ENCODE measurements at regions not wholly inside any gene's neighbourhood (a gene's known extent, or its start where the extent isn't known, plus 50 kb on each side); places are given as distances from the start of the nearest gene placed in this dataset.
A peak's percentile ranks its signal among the peaks of the same experiment; 100 is the strongest.

DNA sequence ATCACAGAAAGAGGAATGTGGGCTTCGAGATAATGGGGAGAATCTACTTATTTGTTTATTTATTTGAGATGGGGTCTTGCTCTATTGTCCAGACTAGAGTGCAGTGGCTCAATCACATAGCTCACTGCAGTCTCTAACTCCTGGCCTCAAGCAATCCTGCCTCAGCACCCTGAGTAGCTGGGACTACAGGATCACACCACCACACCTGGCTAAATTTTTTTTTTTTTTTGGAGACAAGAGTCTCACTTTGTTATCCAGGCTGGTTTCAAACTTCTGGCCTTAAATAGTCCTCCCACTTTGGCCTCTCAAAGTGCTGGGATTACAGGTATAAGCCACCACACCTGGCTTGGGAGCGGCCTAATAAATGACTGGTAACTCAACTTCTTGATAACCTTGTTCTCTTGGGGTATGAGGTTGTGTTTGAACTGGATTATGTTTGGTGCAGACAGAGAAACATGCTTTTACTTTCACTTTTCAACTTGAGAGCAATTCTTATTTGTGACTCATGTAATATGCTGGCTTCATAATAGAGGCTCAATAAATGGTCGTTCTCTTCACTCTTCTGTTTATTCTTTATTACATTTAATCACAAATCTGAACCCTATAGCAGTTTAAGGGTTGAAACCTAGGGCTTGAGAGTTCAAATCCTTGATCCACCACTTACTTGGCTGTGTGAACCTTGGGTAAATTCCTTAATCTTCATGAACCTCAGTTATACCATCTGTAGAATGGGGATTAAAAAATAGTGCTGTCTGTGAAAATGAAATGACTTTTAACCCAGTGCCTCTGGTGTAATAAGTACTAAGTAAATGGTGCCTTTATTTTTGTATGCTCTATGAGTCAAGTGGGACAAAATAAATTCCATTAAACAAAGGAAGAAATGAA is 129.1 kb upstream of the HS3ST2 start:
- Histone ChIP-seq H3K27me3 (ENCODE audit: control insufficient read depth in 5 of 5, insufficient read depth in 4 of 5, low read length in 5 of 5) (no peaks in the 10 kb centered on the region), H3K4me3 (ENCODE audit: low read depth in 1 of 5, low read length in 5 of 5) (no peak overlapping the region), H3K36me3 (ENCODE audit: control insufficient read depth in 5 of 5, insufficient read depth in 5 of 5, low read length in 5 of 5) (no peaks in the 10 kb centered on the region), H3K9me3 (ENCODE audit: control insufficient read depth in 5 of 5, low read length in 5 of 5) (peaks cover 0 to 10% (median 8%) of the 10 kb centered on the region in 5 donors), H3K27ac (ENCODE audit: low read depth, low read length) (peak overlapping the region; percentile 5), H3K9ac (ENCODE audit: low read length in 5 of 5) (no peak overlapping the region), H3K4me1 (ENCODE audit: control insufficient read depth in 5 of 5, insufficient read depth in 5 of 5, low read length in 5 of 5) (peaks cover 2 to 32% (median 19%) of the 10 kb centered on the region in 5 donors)

DNA sequence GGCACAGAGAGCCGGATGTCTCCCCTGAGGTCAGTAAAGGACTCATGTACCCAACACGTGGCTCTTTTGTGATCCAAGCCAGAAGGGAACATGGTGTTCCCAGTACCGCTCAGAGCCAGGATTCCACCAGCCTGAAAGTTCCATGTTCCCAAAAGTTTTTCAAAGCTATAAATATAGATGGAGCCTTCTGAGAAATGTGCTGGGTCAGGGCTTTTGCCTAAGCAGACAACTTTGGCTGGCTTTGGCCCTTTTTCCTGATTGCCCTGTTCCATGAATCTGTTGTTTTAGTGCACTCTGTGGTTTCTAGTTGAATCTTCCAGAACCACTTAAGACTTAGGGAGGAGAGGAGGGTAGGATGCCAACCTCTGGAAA is 128.5 kb upstream of the HS3ST2 start:
- Histone ChIP-seq H3K9ac (ENCODE audit: low read length in 5 of 5) (no peak overlapping the region), H3K4me1 (ENCODE audit: control insufficient read depth in 5 of 5, insufficient read depth in 5 of 5, low read length in 5 of 5) (peaks cover 2 to 32% (median 19%) of the 10 kb centered on the region in 5 donors), H3K36me3 (ENCODE audit: control insufficient read depth in 5 of 5, insufficient read depth in 5 of 5, low read length in 5 of 5) (no peaks in the 10 kb centered on the region), H3K27ac (ENCODE audit: low read depth, low read length) (peak overlapping the region; percentile 1), H3K27me3 (ENCODE audit: control insufficient read depth in 5 of 5, insufficient read depth in 4 of 5, low read length in 5 of 5) (no peaks in the 10 kb centered on the region), H3K4me3 (ENCODE audit: low read depth in 1 of 5, low read length in 5 of 5) (no peak overlapping the region), H3K9me3 (ENCODE audit: control insufficient read depth in 5 of 5, low read length in 5 of 5) (peaks cover 3 to 10% (median 8%) of the 10 kb centered on the region in 5 donors)

DNA sequence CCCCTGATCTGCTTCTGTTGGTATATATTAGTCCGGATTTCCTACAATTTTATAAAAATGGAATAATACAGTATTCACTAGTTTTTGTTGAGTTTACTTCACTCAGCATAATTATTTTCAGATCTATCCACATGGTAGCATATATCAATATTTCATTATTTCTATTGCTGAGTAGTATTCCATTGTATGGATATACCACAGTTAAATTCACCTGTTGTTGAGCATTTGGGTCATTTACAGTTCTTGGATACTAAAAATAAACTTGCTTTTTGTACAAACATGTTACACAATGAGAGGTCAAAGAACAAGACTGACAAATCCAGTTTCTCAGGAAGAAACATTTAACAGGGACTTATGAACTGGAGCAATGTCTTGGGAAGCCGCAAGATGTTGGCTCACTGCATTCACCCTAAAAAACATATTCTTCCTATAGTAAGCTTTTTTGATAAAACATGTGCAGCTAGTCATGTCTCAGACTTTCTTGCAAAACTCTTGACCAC is 126.9 kb upstream of the HS3ST2 start:
- H3K27ac ChIP-seq (ENCODE audit: low read depth, low read length), result no peak overlapping the region
- H3K9ac ChIP-seq (ENCODE audit: low read length in 5 of 5), result no peak overlapping the region
- no peaks in the 10 kb centered on the region for H3K36me3 ChIP-seq (ENCODE audit: control insufficient read depth in 5 of 5, insufficient read depth in 5 of 5, low read length in 5 of 5)
- H3K9me3 ChIP-seq (ENCODE audit: control insufficient read depth in 5 of 5, low read length in 5 of 5), result peaks cover 3 to 10% (median 8%) of the 10 kb centered on the region in 5 donors
- H3K4me3 ChIP-seq (ENCODE audit: low read depth in 1 of 5, low read length in 5 of 5), result no peak overlapping the region
- peaks cover 2 to 29% (median 19%) of the 10 kb centered on the region in 5 donors for H3K4me1 ChIP-seq (ENCODE audit: control insufficient read depth in 5 of 5, insufficient read depth in 5 of 5, low read length in 5 of 5)
- no peaks in the 10 kb centered on the region for H3K27me3 ChIP-seq (ENCODE audit: control insufficient read depth in 5 of 5, insufficient read depth in 4 of 5, low read length in 5 of 5)

DNA sequence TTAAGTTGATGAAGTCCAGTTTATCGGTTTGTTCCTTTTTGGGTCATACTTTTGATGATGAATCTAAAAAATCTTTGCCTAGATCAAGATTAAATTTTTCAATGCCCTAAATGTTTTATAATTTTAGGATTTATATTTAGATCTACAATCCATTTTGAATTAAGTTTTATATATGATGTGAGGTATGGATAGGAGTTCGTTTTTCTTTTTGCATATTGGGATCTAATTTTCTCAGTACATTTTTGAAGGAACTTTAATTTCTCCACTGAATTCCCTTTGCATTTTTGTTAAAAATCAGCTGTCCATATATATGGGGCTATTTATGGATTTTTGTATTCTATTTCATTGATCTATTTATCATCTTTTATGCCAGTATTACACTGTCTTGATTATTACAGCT is 125.5 kb upstream of the HS3ST2 start:
- Histone ChIP-seq H3K36me3 (ENCODE audit: control insufficient read depth in 5 of 5, insufficient read depth in 5 of 5, low read length in 5 of 5) (no peaks in the 10 kb centered on the region), H3K27ac (ENCODE audit: low read depth, low read length) (no peak overlapping the region), H3K4me1 (ENCODE audit: control insufficient read depth in 5 of 5, insufficient read depth in 5 of 5, low read length in 5 of 5) (peaks cover 2 to 29% (median 19%) of the 10 kb centered on the region in 5 donors), H3K27me3 (ENCODE audit: control insufficient read depth in 5 of 5, insufficient read depth in 4 of 5, low read length in 5 of 5) (no peaks in the 10 kb centered on the region), H3K4me3 (ENCODE audit: low read depth in 1 of 5, low read length in 5 of 5) (no peak overlapping the region), H3K9ac (ENCODE audit: low read length in 5 of 5) (no peak overlapping the region), H3K9me3 (ENCODE audit: control insufficient read depth in 5 of 5, low read length in 5 of 5) (peaks cover 3 to 10% (median 8%) of the 10 kb centered on the region in 5 donors)

DNA sequence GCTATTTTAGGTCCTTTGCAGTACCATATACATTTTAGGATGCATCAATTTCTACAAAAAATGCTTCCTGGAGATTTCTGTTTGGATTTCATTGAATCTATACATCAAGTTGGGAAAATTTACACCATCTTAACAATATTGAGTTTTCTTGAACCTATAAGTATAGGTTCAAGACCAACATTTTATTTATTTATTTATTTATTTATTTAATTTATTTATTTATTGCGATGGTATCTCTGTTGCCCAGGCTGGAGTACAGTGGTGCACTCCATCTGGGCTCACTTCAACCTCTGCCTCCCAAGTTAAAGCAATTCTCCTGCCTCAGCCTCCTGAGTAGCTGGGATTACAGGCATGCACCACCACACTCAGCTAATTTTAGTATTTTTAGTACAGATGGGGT is 125.0 kb upstream of the HS3ST2 start:
- no peak overlapping the region for H3K9ac ChIP-seq (ENCODE audit: low read length in 5 of 5)
- H3K4me1 ChIP-seq (ENCODE audit: control insufficient read depth in 5 of 5, insufficient read depth in 5 of 5, low read length in 5 of 5), result peaks cover 2 to 24% (median 19%) of the 10 kb centered on the region in 5 donors
- no peaks in the 10 kb centered on the region for H3K27me3 ChIP-seq (ENCODE audit: control insufficient read depth in 5 of 5, insufficient read depth in 4 of 5, low read length in 5 of 5)
- no peak overlapping the region for H3K27ac ChIP-seq (ENCODE audit: low read depth, low read length)
- no peak overlapping the region for H3K4me3 ChIP-seq (ENCODE audit: low read depth in 1 of 5, low read length in 5 of 5)
- H3K36me3 ChIP-seq (ENCODE audit: control insufficient read depth in 5 of 5, insufficient read depth in 5 of 5, low read length in 5 of 5), result no peaks in the 10 kb centered on the region
- H3K9me3 ChIP-seq (ENCODE audit: control insufficient read depth in 5 of 5, low read length in 5 of 5), result peaks cover 3 to 10% (median 8%) of the 10 kb centered on the region in 5 donors

DNA sequence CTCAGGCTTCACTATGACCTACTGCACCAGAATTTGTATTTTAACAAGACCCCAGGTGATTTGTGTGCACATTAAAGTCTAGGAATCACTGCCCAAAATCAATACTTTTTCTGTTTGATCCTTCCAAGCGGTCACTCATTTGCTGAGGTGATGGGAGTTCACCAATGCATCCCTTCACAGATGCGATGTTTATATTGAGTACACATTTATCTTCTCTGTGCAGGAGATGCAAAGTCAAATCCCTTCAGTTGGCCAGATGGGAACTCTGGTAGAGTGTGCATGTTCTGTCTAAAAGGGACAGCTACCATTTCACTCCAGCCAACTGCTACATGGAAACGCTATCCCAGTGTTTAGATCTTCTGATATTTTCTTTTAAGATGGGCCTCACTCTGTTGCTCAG is 122.6 kb upstream of the HS3ST2 start:
- H3K4me1 ChIP-seq (ENCODE audit: control insufficient read depth in 5 of 5, insufficient read depth in 5 of 5, low read length in 5 of 5), result peaks cover 0 to 7% (median 7%) of the 10 kb centered on the region in 5 donors
- H3K36me3 ChIP-seq (ENCODE audit: control insufficient read depth in 5 of 5, insufficient read depth in 5 of 5, low read length in 5 of 5), result no peaks in the 10 kb centered on the region
- no peak overlapping the region for H3K27ac ChIP-seq (ENCODE audit: low read depth, low read length)
- H3K27me3 ChIP-seq (ENCODE audit: control insufficient read depth in 5 of 5, insufficient read depth in 4 of 5, low read length in 5 of 5), result peaks cover 0 to 3% (median 0%) of the 10 kb centered on the region in 5 donors
- H3K4me3 ChIP-seq (ENCODE audit: low read depth in 1 of 5, low read length in 5 of 5), result no peak overlapping the region
- H3K9ac ChIP-seq (ENCODE audit: low read length in 5 of 5), result no peak overlapping the region
- H3K9me3 ChIP-seq (ENCODE audit: control insufficient read depth in 5 of 5, low read length in 5 of 5), result peaks cover 3 to 10% (median 8%) of the 10 kb centered on the region in 5 donors

DNA sequence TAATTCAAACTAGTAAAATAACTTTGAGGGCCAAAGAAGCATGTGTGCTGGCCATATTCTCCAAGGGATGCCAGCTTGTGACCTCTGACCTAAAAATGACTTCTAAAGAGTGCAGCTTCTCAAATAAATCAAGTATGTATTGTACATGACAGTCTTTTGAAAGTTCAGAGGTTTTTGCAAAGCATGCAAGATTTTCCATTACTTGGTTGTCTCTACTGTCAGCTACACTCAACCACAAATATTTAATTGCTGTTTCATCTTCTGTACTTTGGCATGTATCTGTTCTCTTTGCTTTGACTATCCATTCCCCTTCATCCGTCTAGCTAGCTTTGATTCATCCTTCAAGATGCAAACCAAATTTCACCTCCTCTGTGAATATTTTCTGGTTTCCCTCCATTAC is 121.9 kb upstream of the HS3ST2 start:
- no peak overlapping the region for H3K9ac ChIP-seq (ENCODE audit: low read length in 5 of 5)
- peaks cover 0 to 7% (median 7%) of the 10 kb centered on the region in 5 donors for H3K4me1 ChIP-seq (ENCODE audit: control insufficient read depth in 5 of 5, insufficient read depth in 5 of 5, low read length in 5 of 5)
- H3K27ac ChIP-seq (ENCODE audit: low read depth, low read length), result no peak overlapping the region
- H3K36me3 ChIP-seq (ENCODE audit: control insufficient read depth in 5 of 5, insufficient read depth in 5 of 5, low read length in 5 of 5), result no peaks in the 10 kb centered on the region
- peaks cover 0 to 3% (median 0%) of the 10 kb centered on the region in 5 donors for H3K27me3 ChIP-seq (ENCODE audit: control insufficient read depth in 5 of 5, insufficient read depth in 4 of 5, low read length in 5 of 5)
- H3K4me3 ChIP-seq (ENCODE audit: low read depth in 1 of 5, low read length in 5 of 5), result no peak overlapping the region
- peaks cover 3 to 8% (median 5%) of the 10 kb centered on the region in 5 donors for H3K9me3 ChIP-seq (ENCODE audit: control insufficient read depth in 5 of 5, low read length in 5 of 5)

DNA sequence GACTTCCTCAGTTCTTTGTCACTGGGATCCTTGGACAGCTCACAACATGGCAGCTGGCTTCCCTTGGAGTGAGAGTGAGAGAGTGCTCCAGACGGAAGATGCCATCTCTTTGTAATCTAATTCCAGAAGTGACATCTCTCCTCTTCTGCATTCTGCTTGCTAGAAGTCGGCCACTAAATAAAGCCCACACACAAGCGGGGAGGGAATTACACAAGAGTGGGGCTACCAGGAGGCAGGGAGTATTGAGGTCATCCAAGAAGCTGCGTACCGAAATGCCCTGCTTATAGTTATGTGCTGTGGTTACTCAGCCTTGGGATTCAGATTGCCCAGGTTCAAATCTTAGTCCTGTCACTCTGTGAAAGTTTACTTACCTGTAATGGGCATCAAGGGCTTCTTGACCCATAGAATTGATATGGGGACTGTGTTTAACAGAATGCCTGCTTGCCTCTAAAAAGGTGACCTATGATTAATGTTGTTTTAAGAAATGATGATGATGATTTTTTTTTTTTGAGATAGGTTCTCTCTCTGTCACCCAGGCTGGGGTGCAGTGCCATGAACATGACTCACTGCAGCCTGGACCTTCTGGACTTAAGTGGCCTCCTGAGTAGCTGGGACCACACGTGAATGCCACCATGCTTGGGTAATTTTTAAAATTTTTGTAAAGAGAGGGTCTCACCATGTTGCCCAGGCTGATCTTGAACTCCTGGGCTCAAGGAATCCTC is 120.9 kb upstream of the HS3ST2 start:
- H3K4me3 ChIP-seq (ENCODE audit: low read depth in 1 of 5, low read length in 5 of 5), result no peak overlapping the region
- peaks cover 0 to 3% (median 0%) of the 10 kb centered on the region in 5 donors for H3K27me3 ChIP-seq (ENCODE audit: control insufficient read depth in 5 of 5, insufficient read depth in 4 of 5, low read length in 5 of 5)
- H3K27ac ChIP-seq (ENCODE audit: low read depth, low read length), result no peak overlapping the region
- no peaks in the 10 kb centered on the region for H3K36me3 ChIP-seq (ENCODE audit: control insufficient read depth in 5 of 5, insufficient read depth in 5 of 5, low read length in 5 of 5)
- peaks cover 0 to 3% (median 0%) of the 10 kb centered on the region in 5 donors for H3K9me3 ChIP-seq (ENCODE audit: control insufficient read depth in 5 of 5, low read length in 5 of 5)
- peaks cover 0 to 7% (median 7%) of the 10 kb centered on the region in 5 donors for H3K4me1 ChIP-seq (ENCODE audit: control insufficient read depth in 5 of 5, insufficient read depth in 5 of 5, low read length in 5 of 5)
- no peak overlapping the region for H3K9ac ChIP-seq (ENCODE audit: low read length in 5 of 5)

DNA sequence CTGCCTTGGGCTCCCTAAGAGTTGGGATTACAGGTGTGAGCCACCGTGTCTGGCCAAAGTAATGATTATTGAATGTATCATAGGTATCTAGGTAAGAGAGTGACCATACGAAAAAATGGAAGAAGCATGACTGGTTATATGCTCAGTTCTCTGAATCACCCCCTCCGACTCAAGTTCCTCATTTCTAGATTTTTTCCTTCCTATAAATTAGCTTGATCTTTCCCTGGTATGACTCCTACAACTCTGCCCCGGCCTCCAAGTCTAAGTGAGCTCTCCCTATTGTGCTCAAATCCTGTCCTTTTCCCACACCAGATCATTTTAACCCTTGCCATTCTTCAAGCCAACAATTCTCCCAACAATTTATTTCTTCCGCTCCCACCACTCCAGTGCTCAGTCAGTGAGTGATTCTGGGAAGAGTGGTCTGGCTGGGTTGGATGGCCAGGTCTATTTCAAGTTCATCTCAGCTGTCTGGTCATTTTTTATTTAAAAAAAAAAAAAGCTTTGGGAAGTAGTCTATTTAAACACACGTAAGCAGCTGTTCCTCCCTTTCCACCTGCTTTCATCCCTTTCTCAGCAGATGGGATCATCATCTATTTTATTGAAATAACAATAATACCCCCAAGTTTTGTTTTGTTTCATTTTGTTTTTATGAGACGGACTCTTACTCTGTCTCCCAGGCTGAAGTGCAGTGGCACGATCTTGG is 120.2 kb upstream of the HS3ST2 start:
- no peak overlapping the region for H3K9ac ChIP-seq (ENCODE audit: low read length in 5 of 5)
- H3K27ac ChIP-seq (ENCODE audit: low read depth, low read length), result no peak overlapping the region
- peaks cover 0 to 3% (median 0%) of the 10 kb centered on the region in 5 donors for H3K27me3 ChIP-seq (ENCODE audit: control insufficient read depth in 5 of 5, insufficient read depth in 4 of 5, low read length in 5 of 5)
- H3K9me3 ChIP-seq (ENCODE audit: control insufficient read depth in 5 of 5, low read length in 5 of 5), result peaks cover 0 to 3% (median 0%) of the 10 kb centered on the region in 5 donors
- H3K4me3 ChIP-seq (ENCODE audit: low read depth in 1 of 5, low read length in 5 of 5), result no peak overlapping the region
- peaks cover 0 to 7% (median 7%) of the 10 kb centered on the region in 5 donors for H3K4me1 ChIP-seq (ENCODE audit: control insufficient read depth in 5 of 5, insufficient read depth in 5 of 5, low read length in 5 of 5)
- H3K36me3 ChIP-seq (ENCODE audit: control insufficient read depth in 5 of 5, insufficient read depth in 5 of 5, low read length in 5 of 5), result no peaks in the 10 kb centered on the region

All from subcutaneous abdominal adipose tissue (tissue), 5 donors.